ENCODE measurements at regions not wholly inside any gene's neighbourhood (a gene's known extent, or its start where the extent isn't known, plus 50 kb on each side); places are given as distances from the start of the nearest gene placed in this dataset.
A peak's percentile ranks its signal among the peaks of the same experiment; 100 is the strongest.

DNA sequence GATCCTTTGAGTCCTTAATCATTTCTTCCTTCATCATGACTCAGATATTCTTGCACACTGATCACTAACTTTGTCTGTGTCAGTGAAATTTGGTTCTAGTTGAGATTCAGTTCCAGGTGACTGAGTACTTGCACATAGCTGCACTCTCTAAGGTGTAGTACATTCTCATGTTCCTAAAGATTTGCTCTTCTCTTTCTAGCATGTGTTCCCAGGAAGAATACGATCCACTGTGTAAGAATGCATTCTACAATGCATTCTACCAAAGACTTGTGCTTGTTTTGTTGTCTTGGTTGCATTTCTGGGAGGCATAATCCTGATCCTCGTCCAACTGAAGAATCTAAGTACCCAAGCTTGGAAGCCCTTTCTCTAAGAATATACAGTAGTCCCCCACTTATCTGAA lies 104.3 kb upstream of the CDC42BPA start:
- no peaks in the 10 kb centered on the region for H3K36me3 ChIP-seq (ENCODE audit: low read depth)
- no peaks in the 10 kb centered on the region for H3K9me3 ChIP-seq
- DNase-seq (no peak), ATAC-seq (no peak)
- no peak for TF ChIP-seq CTCF (IDR thresholded peaks at IDR 0.05)
- no peak overlapping the region for H3K4me3 ChIP-seq
- H3K4me1 ChIP-seq (ENCODE audit: low read depth) = peaks cover 9% of the 10 kb centered on the region
- intact Hi-C loops (cut with DNase I, micrococcal nuclease) = no loop called here

DNA sequence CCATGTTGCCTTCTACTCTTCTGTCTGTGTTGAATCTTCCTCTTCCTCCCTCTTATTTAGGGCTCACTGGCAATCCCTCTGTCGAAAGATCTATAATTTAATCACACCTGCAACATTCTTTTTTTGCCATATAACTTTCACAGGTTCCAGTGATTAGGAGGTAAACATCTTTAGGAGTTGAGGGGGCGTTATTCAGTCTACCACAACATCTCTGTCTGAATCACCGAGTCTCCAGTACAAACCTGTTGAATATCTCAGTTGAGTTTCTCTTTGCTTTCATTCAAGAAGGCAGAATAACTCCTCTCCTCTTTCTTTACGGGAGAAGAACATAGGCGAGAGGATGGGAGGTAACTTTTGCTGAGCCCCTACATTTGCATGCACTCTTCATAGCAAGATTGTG lies 101.9 kb upstream of the CDC42BPA start:
- H3K4me1 ChIP-seq (ENCODE audit: low read depth) = peaks cover 9% of the 10 kb centered on the region
- DNase-seq = no peak
- H3K4me3 ChIP-seq = no peak overlapping the region
- no peaks in the 10 kb centered on the region for H3K36me3 ChIP-seq (ENCODE audit: low read depth)
- ATAC-seq = no peak
- intact Hi-C loops (cut with DNase I, micrococcal nuclease) = no loop called here
- TF ChIP-seq CTCF (IDR thresholded peaks at IDR 0.05) = no peak
- H3K9me3 ChIP-seq = no peaks in the 10 kb centered on the region

GRCh38 chr1:227417756-227418480 lies 99.6 kb upstream of the CDC42BPA start:
- intact Hi-C loops (cut with DNase I, micrococcal nuclease) = no loop called here
- no peaks in the 10 kb centered on the region for H3K36me3 ChIP-seq (ENCODE audit: low read depth)
- TF ChIP-seq CTCF (IDR thresholded peaks at IDR 0.05) = no peak
- H3K4me3 ChIP-seq = no peak overlapping the region
- H3K9me3 ChIP-seq = no peaks in the 10 kb centered on the region
- DNase-seq (no peak), ATAC-seq (peak; percentile 98)
- H3K4me1 ChIP-seq (ENCODE audit: low read depth) = no peaks in the 10 kb centered on the region

GRCh38 chr1:227416156-227416830 lies 98.0 kb upstream of the CDC42BPA start:
- Histone ChIP-seq H3K9me3 (no peaks in the 10 kb centered on the region), H3K4me1 (ENCODE audit: low read depth) (no peaks in the 10 kb centered on the region), H3K36me3 (ENCODE audit: low read depth) (no peaks in the 10 kb centered on the region), H3K4me3 (no peak overlapping the region)
- intact Hi-C loops (cut with DNase I, micrococcal nuclease) = no loop called here
- TF ChIP-seq CTCF (IDR thresholded peaks at IDR 0.05) = no peak
- ATAC-seq (no peak), DNase-seq (no peak)

- intact Hi-C loops (cut with DNase I, micrococcal nuclease) = no loop called here
- TF ChIP-seq CTCF (IDR thresholded peaks at IDR 0.05) = no peak
Observed at GRCh38 chr1:227415115-227415790, 97.0 kb upstream of the CDC42BPA start.

More at GRCh38 chr1:227415115-227415790, 97.0 kb upstream of the CDC42BPA start:
- Histone ChIP-seq H3K4me1 (ENCODE audit: low read depth) (no peaks in the 10 kb centered on the region), H3K36me3 (ENCODE audit: low read depth) (no peaks in the 10 kb centered on the region), H3K9me3 (no peaks in the 10 kb centered on the region), H3K4me3 (no peak overlapping the region)
- no peak for DNase-seq
- no peak for ATAC-seq
